ENCODE measurements at regions not wholly inside any gene's neighbourhood (a gene's known extent, or its start where the extent isn't known, plus 50 kb on each side); places are given as distances from the start of the nearest gene placed in this dataset.
A peak's percentile ranks its signal among the peaks of the same experiment; 100 is the strongest.

GRCh38 chr3:106906074-106906473 is 471.2 kb upstream of the CCDC54 start:
- no peak overlapping the region for H3K4me3 ChIP-seq (ENCODE audit: low read length)
- ATAC-seq (no peak), DNase-seq (no peak)
- H3K9me3 ChIP-seq (ENCODE audit: control insufficient read depth, low read length) = no peaks in the 10 kb centered on the region
- intact Hi-C loops (cut with DNase I) = no loop called here
- no peaks in the 10 kb centered on the region for H3K4me1 ChIP-seq (ENCODE audit: control insufficient read depth, insufficient read depth, low read length)
- no peak overlapping the region for H3K27ac ChIP-seq (ENCODE audit: low read length)
- H3K27me3 ChIP-seq (ENCODE audit: control insufficient read depth, insufficient read depth) = no peaks in the 10 kb centered on the region
- WGBS = 59% methylated on average over 4 of the region's 4 CpGs

- ATAC-seq (no peak), DNase-seq (peak in 1 of 3 donors; percentile 25)
- 83% methylated on average over 10 of the region's 10 CpGs for WGBS
- no peak overlapping the region for H3K4me3 ChIP-seq (ENCODE audit: low read length)
- no peaks in the 10 kb centered on the region for H3K4me1 ChIP-seq (ENCODE audit: control insufficient read depth, insufficient read depth, low read length)
- H3K27me3 ChIP-seq (ENCODE audit: control insufficient read depth, insufficient read depth) = no peaks in the 10 kb centered on the region
- no peak overlapping the region for H3K27ac ChIP-seq (ENCODE audit: low read length)
- intact Hi-C loops (cut with DNase I) = no loop called here
- H3K9me3 ChIP-seq (ENCODE audit: control insufficient read depth, low read length) = no peaks in the 10 kb centered on the region
These were observed 468.9 kb upstream of the CCDC54 start for GRCh38 chr3:106908181-106908938.

GRCh38 chr3:106913111-106913698 is 464.0 kb upstream of the CCDC54 start:
- DNase-seq (no peak), ATAC-seq (no peak)
- 77% methylated on average over 14 of the region's 14 CpGs for WGBS
- Histone ChIP-seq H3K27ac (ENCODE audit: low read length) (no peak overlapping the region), H3K4me3 (ENCODE audit: low read length) (no peak overlapping the region), H3K27me3 (ENCODE audit: control insufficient read depth, insufficient read depth) (no peaks in the 10 kb centered on the region), H3K9me3 (ENCODE audit: control insufficient read depth, low read length) (no peaks in the 10 kb centered on the region), H3K4me1 (ENCODE audit: control insufficient read depth, insufficient read depth, low read length) (no peaks in the 10 kb centered on the region)
- intact Hi-C loops (cut with DNase I) = no loop called here

- Histone ChIP-seq H3K4me1 (ENCODE audit: control insufficient read depth, insufficient read depth, low read length) (no peaks in the 10 kb centered on the region), H3K9me3 (ENCODE audit: control insufficient read depth, low read length) (no peaks in the 10 kb centered on the region), H3K27ac (ENCODE audit: low read length) (no peak overlapping the region), H3K4me3 (ENCODE audit: low read length) (no peak overlapping the region), H3K27me3 (ENCODE audit: control insufficient read depth, insufficient read depth) (no peaks in the 10 kb centered on the region)
- 88% methylated on average over 4 of the region's 4 CpGs for WGBS
- intact Hi-C loops (cut with DNase I) = no loop called here
- no peak for DNase-seq
- no peak for ATAC-seq
These were observed 463.3 kb upstream of the CCDC54 start for GRCh38 chr3:106913966-106914365.

- H3K27ac ChIP-seq (ENCODE audit: low read length) = no peak overlapping the region
- WGBS = 92% methylated on average over 3 of the region's 3 CpGs
- no peaks in the 10 kb centered on the region for H3K4me1 ChIP-seq (ENCODE audit: control insufficient read depth, insufficient read depth, low read length)
- ATAC-seq (no peak), DNase-seq (no peak)
- no peak overlapping the region for H3K4me3 ChIP-seq (ENCODE audit: low read length)
- intact Hi-C loops (cut with DNase I) = no loop called here
- H3K27me3 ChIP-seq (ENCODE audit: control insufficient read depth, insufficient read depth) = no peaks in the 10 kb centered on the region
- no peaks in the 10 kb centered on the region for H3K9me3 ChIP-seq (ENCODE audit: control insufficient read depth, low read length)
These were observed 456.6 kb upstream of the CCDC54 start for GRCh38 chr3:106920609-106921008.

- DNase-seq (no peak), ATAC-seq (no peak)
- intact Hi-C loops (cut with DNase I) = no loop called here
- H3K27ac ChIP-seq (ENCODE audit: low read length) = no peak overlapping the region
- 80% methylated on average over 3 of the region's 3 CpGs for WGBS
- H3K4me1 ChIP-seq (ENCODE audit: control insufficient read depth, insufficient read depth, low read length) = no peaks in the 10 kb centered on the region
- H3K4me3 ChIP-seq (ENCODE audit: low read length) = no peak overlapping the region
- H3K27me3 ChIP-seq (ENCODE audit: control insufficient read depth, insufficient read depth) = no peaks in the 10 kb centered on the region
- H3K9me3 ChIP-seq (ENCODE audit: control insufficient read depth, low read length) = no peaks in the 10 kb centered on the region
These were observed 448.2 kb upstream of the CCDC54 start for GRCh38 chr3:106929081-106929480.

- no peaks in the 10 kb centered on the region for H3K9me3 ChIP-seq (ENCODE audit: control insufficient read depth, low read length)
- 72% methylated on average over 2 of the region's 2 CpGs for WGBS
- H3K27me3 ChIP-seq (ENCODE audit: control insufficient read depth, insufficient read depth) = no peaks in the 10 kb centered on the region
- no peak overlapping the region for H3K27ac ChIP-seq (ENCODE audit: low read length)
- H3K4me3 ChIP-seq (ENCODE audit: low read length) = no peak overlapping the region
- DNase-seq (no peak), ATAC-seq (no peak)
- H3K4me1 ChIP-seq (ENCODE audit: control insufficient read depth, insufficient read depth, low read length) = no peaks in the 10 kb centered on the region
- intact Hi-C loops (cut with DNase I) = no loop called here
These were observed 447.2 kb upstream of the CCDC54 start for GRCh38 chr3:106930086-106930485.

- DNase-seq = no peak
- 94% methylated on average over 1 of the region's 1 CpG for WGBS
- intact Hi-C loops (cut with DNase I) = no loop called here
These were observed 445.3 kb upstream of the CCDC54 start for GRCh38 chr3:106931904-106932303.

GRCh38 chr3:106936337-106936736 is 440.9 kb upstream of the CCDC54 start:
- intact Hi-C loops (cut with DNase I) = no loop called here
- H3K9me3 ChIP-seq (ENCODE audit: control insufficient read depth, low read length) = no peaks in the 10 kb centered on the region
- DNase-seq = no peak
- no peak overlapping the region for H3K4me3 ChIP-seq (ENCODE audit: low read length)
- H3K4me1 ChIP-seq (ENCODE audit: control insufficient read depth, insufficient read depth, low read length) = no peaks in the 10 kb centered on the region
- no peaks in the 10 kb centered on the region for H3K27me3 ChIP-seq (ENCODE audit: control insufficient read depth, insufficient read depth)
- 46% methylated on average over 4 of the region's 4 CpGs for WGBS
- no peak overlapping the region for H3K27ac ChIP-seq (ENCODE audit: low read length)
- ATAC-seq = no peak

More at GRCh38 chr3:106931904-106932303, 445.3 kb upstream of the CCDC54 start:
- H3K27ac ChIP-seq (ENCODE audit: low read length) = no peak overlapping the region
- H3K27me3 ChIP-seq (ENCODE audit: control insufficient read depth, insufficient read depth) = no peaks in the 10 kb centered on the region
- no peak for ATAC-seq
- no peaks in the 10 kb centered on the region for H3K4me1 ChIP-seq (ENCODE audit: control insufficient read depth, insufficient read depth, low read length)
- no peak overlapping the region for H3K4me3 ChIP-seq (ENCODE audit: low read length)
- no peaks in the 10 kb centered on the region for H3K9me3 ChIP-seq (ENCODE audit: control insufficient read depth, low read length)

GRCh38 chr3:106942051-106942450 is 435.2 kb upstream of the CCDC54 start:
- no peak for DNase-seq
- no peak for ATAC-seq
- WGBS = 27% methylated on average over 3 of the region's 3 CpGs
- no peak overlapping the region for H3K4me3 ChIP-seq (ENCODE audit: low read length)
- intact Hi-C loops (cut with DNase I) = no loop called here
- no peaks in the 10 kb centered on the region for H3K9me3 ChIP-seq (ENCODE audit: control insufficient read depth, low read length)
- H3K4me1 ChIP-seq (ENCODE audit: control insufficient read depth, insufficient read depth, low read length) = no peaks in the 10 kb centered on the region
- H3K27ac ChIP-seq (ENCODE audit: low read length) = no peak overlapping the region
- H3K27me3 ChIP-seq (ENCODE audit: control insufficient read depth, insufficient read depth) = no peaks in the 10 kb centered on the region

GRCh38 chr3:106943071-106943470 is 434.2 kb upstream of the CCDC54 start:
- H3K9me3 ChIP-seq (ENCODE audit: control insufficient read depth, low read length) = no peaks in the 10 kb centered on the region
- DNase-seq = no peak
- intact Hi-C loops (cut with DNase I) = no loop called here
- no peaks in the 10 kb centered on the region for H3K4me1 ChIP-seq (ENCODE audit: control insufficient read depth, insufficient read depth, low read length)
- H3K4me3 ChIP-seq (ENCODE audit: low read length) = no peak overlapping the region
- no peak overlapping the region for H3K27ac ChIP-seq (ENCODE audit: low read length)
- ATAC-seq = no peak
- no peaks in the 10 kb centered on the region for H3K27me3 ChIP-seq (ENCODE audit: control insufficient read depth, insufficient read depth)

Measured in right cardiac atrium (tissue), 5 donors.